ENCODE measurements at regions not wholly inside any gene's neighbourhood (a gene's known extent, or its start where the extent isn't known, plus 50 kb on each side); places are given as distances from the start of the nearest gene placed in this dataset.
A peak's percentile ranks its signal among the peaks of the same experiment; 100 is the strongest.

GRCh38 chr10:100652406-100653135 lies 92.8 kb upstream of the PAX2 start:
- peaks cover 89% of the 10 kb centered on the region for H3K27me3 Mint-ChIP-seq (ENCODE audit: unreplicated experiment)
- DNase-seq, result no peak
- H3K9me3 Mint-ChIP-seq (ENCODE audit: low read depth, unreplicated experiment), result no peaks in the 10 kb centered on the region
- no TSS peak for BruUV-seq (replicated peaks)
- peaks cover 13% of the 10 kb centered on the region for H3K4me1 Mint-ChIP-seq (ENCODE audit: low read depth, unreplicated experiment)
- no peak overlapping the region for H3K4me3 Mint-ChIP-seq (ENCODE audit: low read depth, unreplicated experiment)
- intact Hi-C loops (cut with micrococcal nuclease; ENCODE audit: unreplicated experiment), result no loop called here
- CTCF ChIA-PET, result no interaction called here
- no peak overlapping the region for H3K27ac Mint-ChIP-seq (ENCODE audit: unreplicated experiment)
- TF ChIP-seq CTCF (IDR thresholded peaks at IDR 0.05; ENCODE audit: unreplicated experiment), result no peak
- no peaks in the 10 kb centered on the region for H3K36me3 Mint-ChIP-seq (ENCODE audit: insufficient read depth, unreplicated experiment)

GRCh38 chr10:100653238-100653956 lies 92.0 kb upstream of the PAX2 start:
- peaks cover 89% of the 10 kb centered on the region for H3K27me3 Mint-ChIP-seq (ENCODE audit: unreplicated experiment)
- H3K36me3 Mint-ChIP-seq (ENCODE audit: insufficient read depth, unreplicated experiment), result no peaks in the 10 kb centered on the region
- CTCF ChIA-PET, result no interaction called here

DNA sequence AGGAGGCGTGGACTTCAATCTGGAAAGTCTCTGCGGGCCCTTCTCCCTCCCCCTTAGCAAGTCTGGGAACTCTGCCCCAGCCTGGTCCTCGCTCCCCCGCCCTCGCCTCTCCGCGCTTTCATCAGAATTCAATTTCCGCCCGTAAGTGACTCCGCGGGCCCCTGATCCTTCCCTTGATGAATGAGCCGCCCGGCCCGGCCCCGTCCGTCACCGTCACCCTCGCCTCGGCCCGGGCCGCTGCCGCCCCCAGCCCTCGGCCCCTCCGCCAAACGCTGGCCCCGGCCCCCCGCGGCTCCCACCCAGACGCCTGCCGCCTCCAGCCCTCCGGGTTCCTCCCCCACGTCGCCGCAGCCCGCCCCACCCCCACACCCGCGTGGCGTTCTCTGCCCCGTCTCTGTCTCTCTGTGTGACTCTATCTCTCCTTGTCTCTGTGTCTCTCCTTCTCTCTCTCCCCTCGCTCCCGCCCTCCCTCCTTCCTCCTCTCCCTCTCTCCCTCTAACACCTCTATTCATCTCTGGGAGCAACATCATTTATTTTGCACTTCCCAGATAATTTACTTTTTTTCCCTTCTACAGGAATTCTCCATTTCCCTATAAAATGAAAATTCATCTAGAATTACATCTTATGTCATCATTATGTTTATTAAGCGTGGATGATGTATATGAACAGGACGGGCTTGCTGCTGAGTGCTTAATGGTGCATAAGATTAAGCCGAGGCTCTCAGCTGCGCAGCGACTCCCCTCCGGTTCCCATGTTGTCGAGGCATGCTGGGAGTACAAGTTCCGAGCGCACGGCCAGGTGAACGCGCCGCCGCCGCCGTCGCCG lies 91.2 kb upstream of the PAX2 start:
- no peak for DNase-seq
- Mint-ChIP-seq H3K27me3 (ENCODE audit: unreplicated experiment) (peaks cover 89% of the 10 kb centered on the region), H3K9me3 (ENCODE audit: low read depth, unreplicated experiment) (no peaks in the 10 kb centered on the region), H3K36me3 (ENCODE audit: insufficient read depth, unreplicated experiment) (no peaks in the 10 kb centered on the region), H3K4me3 (ENCODE audit: low read depth, unreplicated experiment) (peak overlapping the region; percentile 59), H3K4me1 (ENCODE audit: low read depth, unreplicated experiment) (peaks cover 13% of the 10 kb centered on the region), H3K27ac (ENCODE audit: unreplicated experiment) (peak overlapping the region; percentile 48)
- intact Hi-C loops (cut with micrococcal nuclease; ENCODE audit: unreplicated experiment), result no loop called here
- TF ChIP-seq CTCF (IDR thresholded peaks at IDR 0.05; ENCODE audit: unreplicated experiment), result no peak
- BruUV-seq (replicated peaks), result no TSS peak
- CTCF ChIA-PET, result no interaction called here

More at GRCh38 chr10:100653238-100653956, 92.0 kb upstream of the PAX2 start:
- DNase-seq, result no peak
- Mint-ChIP-seq H3K4me3 (ENCODE audit: low read depth, unreplicated experiment) (no peak overlapping the region), H3K9me3 (ENCODE audit: low read depth, unreplicated experiment) (no peaks in the 10 kb centered on the region), H3K4me1 (ENCODE audit: low read depth, unreplicated experiment) (peaks cover 13% of the 10 kb centered on the region), H3K27ac (ENCODE audit: unreplicated experiment) (no peak overlapping the region)
- TF ChIP-seq CTCF (IDR thresholded peaks at IDR 0.05; ENCODE audit: unreplicated experiment), result no peak
- intact Hi-C loops (cut with micrococcal nuclease; ENCODE audit: unreplicated experiment), result no loop called here
- no TSS peak for BruUV-seq (replicated peaks)

- H3K36me3 Mint-ChIP-seq (ENCODE audit: insufficient read depth, unreplicated experiment), result no peaks in the 10 kb centered on the region
- H3K4me3 Mint-ChIP-seq (ENCODE audit: low read depth, unreplicated experiment), result peak overlapping the region; percentile 59
- H3K27ac Mint-ChIP-seq (ENCODE audit: unreplicated experiment), result no peak overlapping the region
- intact Hi-C loops (cut with micrococcal nuclease; ENCODE audit: unreplicated experiment), result no loop called here
- H3K9me3 Mint-ChIP-seq (ENCODE audit: low read depth, unreplicated experiment), result no peaks in the 10 kb centered on the region
- peaks cover 13% of the 10 kb centered on the region for H3K4me1 Mint-ChIP-seq (ENCODE audit: low read depth, unreplicated experiment)
- TF ChIP-seq CTCF (IDR thresholded peaks at IDR 0.05; ENCODE audit: unreplicated experiment), result no peak
- H3K27me3 Mint-ChIP-seq (ENCODE audit: unreplicated experiment), result peaks cover 89% of the 10 kb centered on the region
- CTCF ChIA-PET, result no interaction called here
- no peak for DNase-seq
- no TSS peak for BruUV-seq (replicated peaks)
These were observed 90.5 kb upstream of the PAX2 start for GRCh38 chr10:100654782-100655325.

Data from Calu3 (cell line).